ENCODE measurements at regions not wholly inside any gene's neighbourhood (a gene's known extent, or its start where the extent isn't known, plus 50 kb on each side); places are given as distances from the start of the nearest gene placed in this dataset.
A peak's percentile ranks its signal among the peaks of the same experiment; 100 is the strongest.

DNA sequence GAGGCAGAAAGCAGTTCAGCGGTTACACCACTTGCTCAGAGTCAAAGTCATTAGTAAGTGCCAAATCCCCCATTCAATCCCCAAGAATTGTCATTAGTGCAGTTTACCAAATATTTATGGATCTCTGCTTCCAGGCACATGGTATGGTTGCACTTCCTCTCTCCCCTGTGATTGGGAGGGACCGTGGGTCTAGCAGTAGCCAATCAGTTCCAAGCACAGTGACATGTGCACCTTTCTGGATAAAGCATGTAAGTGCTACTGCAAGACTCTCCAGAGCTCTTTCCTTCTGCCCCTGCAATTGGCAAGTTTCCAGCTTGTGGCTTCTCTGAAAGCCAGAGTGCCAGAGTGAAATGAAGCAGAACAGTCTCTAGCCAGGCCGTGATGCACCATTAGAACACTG, 85.3 kb upstream of the FLRT2 start:
- intact Hi-C loops (cut with DNase I): no loop called here
- DNase-seq (no peak), ATAC-seq (peak; percentile 44 to 48)

DNA sequence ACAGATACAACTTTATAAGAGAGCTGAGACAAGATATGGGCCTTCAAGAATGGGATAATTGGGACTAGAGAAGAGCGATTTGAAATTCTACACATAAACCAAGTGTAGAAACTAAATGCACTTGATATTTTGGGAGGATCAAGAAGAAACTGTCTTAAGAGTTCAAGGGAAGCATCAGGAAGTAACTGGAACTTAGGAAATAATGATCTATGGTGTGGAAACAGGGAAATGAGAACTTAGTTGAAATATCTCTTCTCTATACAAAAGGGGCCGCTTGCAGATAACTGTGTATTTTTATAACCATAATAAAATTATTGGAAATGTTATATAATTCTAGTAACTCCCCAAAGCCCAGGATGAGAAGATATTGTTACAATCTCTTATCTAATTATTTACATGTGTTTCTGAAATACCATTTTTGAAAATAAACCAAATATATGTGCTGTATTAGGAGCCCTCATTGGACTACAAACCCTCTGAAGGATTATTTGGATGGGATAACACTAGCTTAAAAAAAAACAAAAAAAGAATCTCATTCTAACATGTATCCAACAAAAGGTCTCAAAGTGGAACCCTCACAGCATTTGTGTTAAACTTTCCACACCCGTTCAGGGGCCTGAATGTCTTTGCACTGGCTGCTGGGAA, 84.7 kb upstream of the FLRT2 start:
- DNase-seq (no peak), ATAC-seq (no peak)
- intact Hi-C loops (cut with DNase I): no loop called here

DNA sequence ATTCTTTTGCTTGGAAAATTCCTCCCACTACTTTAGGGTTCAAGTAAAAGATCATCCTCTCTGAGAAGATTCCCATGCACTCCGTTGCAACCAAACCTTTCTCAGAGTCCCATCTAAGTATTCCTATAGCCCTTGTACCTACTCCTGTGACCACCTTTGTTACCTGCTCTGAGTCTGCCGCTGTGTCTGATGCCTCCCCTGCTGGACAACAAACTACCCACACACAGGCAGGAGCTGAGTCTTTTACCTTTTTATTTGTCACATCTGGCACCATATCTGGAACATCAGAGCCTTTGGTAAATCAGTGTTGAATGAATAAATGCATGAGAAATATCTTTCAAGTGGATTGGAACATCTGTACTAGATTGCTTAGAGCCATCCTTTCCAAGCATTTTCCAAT, 82.1 kb upstream of the FLRT2 start:
- intact Hi-C loops (cut with DNase I): no loop called here
- DNase-seq (no peak), ATAC-seq (no peak)

DNA sequence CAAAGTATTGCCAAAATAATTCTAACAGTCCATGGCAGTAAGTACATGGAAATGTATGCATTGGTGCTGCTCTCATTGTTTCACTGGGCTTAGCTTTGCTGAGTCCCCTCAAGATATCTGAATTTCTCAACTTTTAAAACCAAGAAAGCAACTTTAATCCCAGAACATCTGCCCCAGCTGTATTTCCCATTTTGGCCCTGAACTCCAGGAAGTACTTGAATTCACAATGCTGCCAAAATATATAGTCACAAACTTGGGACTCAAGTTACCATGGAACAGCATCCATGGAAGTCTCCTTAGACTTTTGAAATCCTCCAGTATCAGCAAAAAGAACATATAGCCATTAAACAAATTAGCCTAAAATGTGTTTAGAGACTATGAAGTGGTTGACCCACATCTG, 78.5 kb upstream of the FLRT2 start:
- ATAC-seq (no peak), DNase-seq (no peak)
- intact Hi-C loops (cut with DNase I): no loop called here

DNA sequence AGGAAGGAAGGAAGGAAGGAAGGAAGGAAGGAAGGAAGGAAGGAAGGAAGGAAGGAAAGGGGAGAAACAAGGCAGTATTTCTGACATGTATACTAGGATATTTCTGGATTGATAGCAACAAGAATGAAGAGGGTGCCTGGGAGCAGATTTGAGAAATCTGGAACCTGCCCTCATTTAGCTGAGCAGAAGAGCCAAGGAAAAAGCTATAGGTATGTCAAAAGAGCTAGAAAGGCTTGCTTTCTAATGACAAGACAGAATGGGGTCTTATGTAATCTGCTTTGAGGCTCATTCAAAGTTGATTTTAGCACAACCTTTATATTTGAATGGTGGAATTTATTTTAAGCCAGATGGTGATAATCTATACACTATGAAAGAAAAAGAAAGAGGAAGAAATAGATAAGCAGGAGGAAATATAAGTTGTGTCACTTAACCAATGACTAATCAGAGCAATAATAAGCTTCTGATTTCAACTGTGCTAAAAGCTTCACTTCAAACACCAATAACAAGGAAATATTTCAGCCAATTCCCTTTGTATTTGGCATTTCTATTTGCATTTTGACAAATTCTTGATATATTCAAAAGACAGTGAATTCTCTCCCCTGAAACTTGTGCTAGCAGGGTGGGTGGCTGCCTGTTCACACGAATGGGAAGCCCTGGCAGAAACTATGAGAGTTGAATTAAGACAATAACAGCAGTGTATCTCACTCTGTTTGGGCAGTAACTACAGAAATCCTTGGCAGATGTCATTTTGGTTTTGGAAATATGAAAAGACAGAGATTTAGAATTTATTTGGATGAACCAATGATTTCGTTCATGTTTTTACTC, 76.3 kb upstream of the FLRT2 start:
- intact Hi-C loops (cut with DNase I): no loop called here
- ATAC-seq: no peak
- no peak for DNase-seq

DNA sequence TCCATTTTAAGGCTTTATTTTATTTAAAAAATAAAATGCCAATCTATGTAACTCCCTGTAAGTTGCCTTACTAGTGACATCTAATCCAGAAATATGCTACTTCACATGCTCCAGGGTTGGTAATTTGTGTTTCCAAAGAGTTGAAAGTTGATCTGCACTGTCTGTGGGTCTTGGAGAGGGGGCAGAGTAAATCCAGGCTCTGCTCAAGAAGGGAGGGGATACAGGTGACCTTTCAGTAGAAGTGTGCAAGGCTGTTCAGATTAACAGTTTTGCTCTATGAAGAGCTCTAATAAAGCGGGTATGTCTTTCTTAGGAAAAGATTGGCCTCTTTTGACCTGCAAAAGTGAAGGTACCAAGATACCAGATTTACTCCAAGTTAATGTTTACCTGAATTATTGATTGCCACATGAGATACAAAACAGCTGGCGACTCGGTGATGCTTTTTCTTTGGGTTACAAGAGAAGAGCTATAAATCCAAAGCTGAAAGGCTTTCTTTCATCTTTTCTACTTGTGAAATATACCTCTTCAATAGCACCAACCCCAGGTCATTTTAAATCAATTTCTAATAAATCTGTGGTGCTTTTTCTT, 75.6 kb upstream of the FLRT2 start:
- intact Hi-C loops (cut with DNase I): no loop called here
- ATAC-seq: no peak
- DNase-seq: no peak

DNA sequence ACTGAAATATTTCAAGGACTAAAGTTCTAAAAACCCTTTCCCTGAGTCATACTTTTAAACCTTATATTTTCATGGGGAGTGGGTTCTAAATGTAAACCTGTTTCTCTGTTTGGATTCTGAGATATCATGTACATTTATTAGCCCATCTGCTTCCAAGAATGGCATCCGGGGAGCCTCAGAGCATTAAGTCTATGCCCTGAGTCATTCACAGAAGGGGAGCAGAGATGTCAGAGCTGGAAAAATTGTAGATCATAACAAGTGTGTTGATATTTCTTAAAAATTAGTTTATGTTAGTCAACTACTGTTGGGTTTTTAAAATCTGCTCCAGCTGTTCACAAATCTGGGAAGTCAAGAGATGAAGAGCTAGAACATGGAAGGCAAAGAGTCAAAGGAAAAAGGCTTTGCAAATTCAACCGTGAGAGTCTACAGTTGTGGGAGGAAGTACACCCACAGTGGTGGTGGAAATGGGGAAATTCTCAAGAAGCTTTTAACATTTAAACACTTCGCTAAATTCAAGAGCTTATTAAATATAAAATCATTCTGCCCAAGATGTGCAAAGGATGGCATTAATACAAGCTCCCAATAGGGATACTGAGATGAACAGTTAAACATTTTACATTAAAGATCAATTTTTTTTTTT, 70.5 kb upstream of the FLRT2 start:
- ATAC-seq: no peak
- no peak for DNase-seq
- intact Hi-C loops (cut with DNase I): no loop called here

DNA sequence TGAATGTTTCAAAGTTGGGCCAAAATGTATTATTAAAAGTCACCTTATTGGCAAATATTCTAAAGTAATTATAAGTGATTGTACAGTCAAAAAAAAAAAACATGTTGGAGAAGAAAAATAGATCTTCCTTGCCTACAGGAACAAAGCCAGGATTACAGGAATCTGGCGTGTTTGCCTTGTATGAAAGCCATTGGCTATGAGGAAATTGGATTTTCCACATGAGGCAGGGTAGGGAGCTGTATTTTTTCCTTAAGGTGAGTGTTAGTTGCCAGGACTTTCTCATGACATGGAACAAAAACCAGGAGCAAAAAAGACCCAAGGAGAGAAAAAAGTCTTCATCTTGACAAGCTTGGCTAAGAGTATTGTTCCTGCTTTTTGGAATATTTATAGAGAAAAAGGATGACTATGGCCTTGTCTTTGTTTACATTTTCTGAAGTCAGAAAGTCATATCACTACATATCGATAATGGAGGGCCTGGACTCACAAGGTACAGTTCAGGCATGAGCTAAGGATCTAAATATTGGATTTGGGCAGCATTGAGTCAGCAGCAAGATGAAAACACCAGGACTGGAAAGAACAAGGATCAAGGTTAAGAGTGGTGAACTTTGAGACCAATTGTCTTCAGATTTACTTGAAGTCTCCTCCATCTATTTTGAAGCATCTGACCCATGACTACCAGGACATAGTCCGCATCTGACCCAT, 68.4 kb upstream of the FLRT2 start:
- DNase-seq (no peak), ATAC-seq (no peak)
- intact Hi-C loops (cut with DNase I): no loop called here

DNA sequence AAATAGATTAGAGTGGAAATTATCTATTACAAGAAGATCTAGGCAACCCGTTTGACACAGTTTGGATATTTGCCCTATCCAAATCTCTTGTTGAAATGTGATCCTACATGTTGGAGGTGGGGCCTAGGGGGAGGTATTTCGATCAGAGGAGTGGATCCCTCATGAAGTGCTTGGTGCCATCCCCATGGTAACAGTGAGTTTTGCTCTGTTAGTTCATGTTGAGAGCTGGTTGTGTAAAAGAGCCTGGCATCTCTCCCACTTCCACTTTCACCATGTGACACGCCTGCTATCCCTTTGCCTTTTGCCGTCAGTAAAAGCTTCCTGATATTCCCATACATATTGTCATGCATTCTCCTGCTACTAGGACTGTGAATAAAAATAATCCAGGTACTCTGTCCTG, 66.4 kb upstream of the FLRT2 start:
- DNase-seq: no peak
- peak in 1 of 2 donors; percentile 59 for ATAC-seq
- intact Hi-C loops (cut with DNase I): no loop called here

DNA sequence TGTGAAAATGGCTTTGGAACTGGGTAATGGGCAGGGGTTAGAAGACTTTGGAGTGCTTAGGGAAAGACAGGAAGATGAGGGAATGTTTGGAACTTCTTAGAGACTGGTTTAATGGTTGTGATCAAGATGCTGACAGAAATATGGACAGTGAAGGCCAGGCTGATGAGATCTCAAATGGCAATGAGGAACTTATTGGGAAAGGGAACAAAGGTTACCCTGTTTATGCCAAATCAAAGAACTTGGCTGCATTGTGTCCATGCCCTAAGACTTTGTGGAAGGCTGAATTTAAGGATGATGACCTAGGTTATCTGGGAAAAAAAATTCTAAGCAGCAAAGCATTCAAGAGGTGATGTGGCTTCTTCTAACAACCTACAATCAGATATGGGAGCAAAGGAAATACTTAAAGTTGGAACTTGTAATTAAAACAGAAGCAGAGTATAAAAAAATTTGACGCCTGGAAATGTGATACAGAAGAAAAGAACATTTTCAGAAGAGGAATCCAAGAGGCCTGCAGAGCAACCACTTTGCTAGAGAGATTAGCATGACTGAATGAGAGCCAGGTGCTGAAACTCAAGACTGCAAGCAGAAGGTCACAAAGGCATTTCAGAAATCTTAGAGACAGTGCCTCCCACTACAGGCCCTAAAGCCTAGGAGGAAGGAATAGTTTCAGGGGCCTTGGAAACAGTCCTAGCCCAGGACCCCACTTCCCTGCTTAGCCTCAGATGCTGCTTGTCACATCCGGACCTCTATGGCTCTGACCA, 65.6 kb upstream of the FLRT2 start:
- intact Hi-C loops (cut with DNase I): no loop called here
- DNase-seq: no peak
- no peak for ATAC-seq

DNA sequence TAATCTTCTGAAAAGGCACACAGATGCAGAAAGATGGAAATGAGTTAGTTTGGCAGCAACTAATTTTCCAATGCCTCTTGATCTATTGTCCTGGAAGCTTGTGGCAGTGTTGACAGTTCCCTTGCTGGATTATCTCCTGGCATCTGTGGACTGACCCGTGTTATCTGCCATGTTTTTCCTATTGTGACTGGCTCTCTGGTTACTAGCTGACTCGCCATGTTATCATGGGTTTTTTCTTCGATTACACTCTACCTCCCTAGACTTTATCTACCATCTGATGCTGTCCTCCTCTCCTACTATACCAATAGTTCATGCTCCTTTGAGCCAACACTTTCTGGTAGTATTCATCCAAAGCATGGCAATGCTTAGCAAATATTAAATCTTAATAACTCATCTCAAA, 63.3 kb upstream of the FLRT2 start:
- DNase-seq (no peak), ATAC-seq (no peak)
- intact Hi-C loops (cut with DNase I): no loop called here

DNA sequence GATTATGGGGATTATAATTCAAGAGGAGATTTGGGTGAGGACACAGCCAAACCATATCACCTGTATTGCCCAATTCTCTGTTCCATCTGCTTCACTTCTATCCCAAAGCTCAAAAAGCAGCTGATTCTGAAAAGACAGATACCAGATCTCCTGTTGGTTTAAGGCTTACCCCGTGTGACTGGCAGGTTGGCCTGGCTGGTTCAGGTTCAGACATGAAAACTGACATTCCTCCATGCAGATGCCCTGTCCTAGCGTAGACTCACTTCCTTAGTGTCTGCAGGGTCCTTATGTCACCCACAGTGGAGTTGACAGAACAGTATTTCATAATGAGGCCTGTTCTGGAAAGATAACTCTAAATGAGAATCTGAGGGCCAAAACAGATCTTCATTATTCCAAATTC, 61.1 kb upstream of the FLRT2 start:
- intact Hi-C loops (cut with DNase I): no loop called here
- no peak for ATAC-seq
- DNase-seq: no peak

DNA sequence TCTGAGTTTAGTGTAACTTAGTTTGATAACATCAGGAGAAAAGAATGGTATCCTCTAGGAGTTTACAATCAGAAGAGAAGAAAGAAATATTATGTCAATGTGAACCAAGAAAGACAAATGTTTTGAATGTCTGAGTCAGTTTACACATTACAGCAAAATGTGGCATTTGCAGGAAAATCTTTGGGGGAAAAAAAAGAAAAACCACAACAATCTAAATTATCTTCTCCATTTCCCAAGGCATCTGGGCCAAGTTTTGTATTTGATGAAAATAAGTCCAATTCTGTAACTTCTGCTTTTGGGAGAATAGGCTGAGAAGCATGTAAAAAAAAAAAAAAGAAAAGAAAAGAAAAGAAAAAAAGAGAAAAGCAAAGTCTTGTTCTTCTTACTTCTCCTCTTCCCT, 58.8 kb upstream of the FLRT2 start:
- ATAC-seq (no peak), DNase-seq (no peak)
- intact Hi-C loops (cut with DNase I): no loop called here

DNA sequence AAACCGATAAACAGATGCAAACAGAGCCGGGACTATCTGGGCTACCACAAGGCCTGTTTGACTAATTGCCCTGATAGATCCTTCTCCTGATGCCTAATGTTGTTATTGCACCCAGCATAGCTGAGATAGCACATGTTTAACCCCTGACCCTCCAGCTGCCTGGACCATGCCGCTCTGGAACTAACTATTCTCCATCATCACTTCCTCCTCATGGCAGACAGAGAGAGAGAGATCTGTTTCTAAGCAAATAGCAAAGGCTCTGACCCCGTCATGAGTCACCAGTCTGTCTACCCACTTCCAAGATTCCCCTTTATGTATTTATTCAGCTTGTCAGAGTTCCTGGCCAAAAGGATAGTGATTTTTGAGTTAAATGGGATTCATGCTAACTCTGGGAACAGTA, 58.2 kb upstream of the FLRT2 start:
- ATAC-seq (peak; percentile 78 to 96), DNase-seq (peak; percentile 29)
- intact Hi-C loops (cut with DNase I): no loop called here

DNA sequence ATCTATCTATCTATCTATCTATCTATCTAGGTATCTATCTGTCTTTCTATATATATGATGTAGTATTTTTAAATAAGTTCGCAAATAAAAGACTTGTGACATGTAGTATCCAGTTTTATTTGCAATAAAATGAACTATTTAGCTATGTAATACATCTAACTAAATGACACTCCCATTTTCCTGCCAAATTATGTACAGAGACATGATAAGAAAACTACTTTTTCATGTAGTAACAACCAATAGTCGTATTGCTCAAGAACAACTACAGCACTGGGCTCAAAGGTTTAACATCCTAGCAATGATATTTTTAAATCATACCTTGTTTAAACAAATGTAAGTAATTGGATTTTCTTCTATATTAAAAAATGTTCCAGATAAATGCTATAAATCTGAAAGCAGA, 55.5 kb upstream of the FLRT2 start:
- no peak for ATAC-seq
- intact Hi-C loops (cut with DNase I): no loop called here
- no peak for DNase-seq

DNA sequence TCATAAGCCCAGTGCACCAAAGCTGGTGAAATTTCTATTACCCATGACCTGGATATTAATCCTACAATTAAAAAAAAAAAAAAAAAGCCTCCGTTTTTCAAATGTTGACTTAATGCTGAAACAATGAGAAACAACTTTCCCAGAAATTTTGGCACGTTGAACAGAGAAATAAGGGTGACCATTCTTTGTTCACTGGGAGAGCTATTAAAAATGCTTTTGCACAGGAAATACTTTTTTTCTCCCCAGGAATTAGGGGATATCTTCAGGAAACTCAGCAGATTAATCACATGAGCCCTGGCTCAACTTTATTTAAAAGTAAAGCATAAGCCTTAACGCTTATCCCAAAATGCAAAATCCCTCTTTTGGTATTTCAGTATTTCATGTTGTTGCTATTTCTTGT, 54.8 kb upstream of the FLRT2 start:
- ATAC-seq (peak in 1 of 2 donors; percentile 32), DNase-seq (no peak)
- intact Hi-C loops (cut with DNase I): no loop called here

DNA sequence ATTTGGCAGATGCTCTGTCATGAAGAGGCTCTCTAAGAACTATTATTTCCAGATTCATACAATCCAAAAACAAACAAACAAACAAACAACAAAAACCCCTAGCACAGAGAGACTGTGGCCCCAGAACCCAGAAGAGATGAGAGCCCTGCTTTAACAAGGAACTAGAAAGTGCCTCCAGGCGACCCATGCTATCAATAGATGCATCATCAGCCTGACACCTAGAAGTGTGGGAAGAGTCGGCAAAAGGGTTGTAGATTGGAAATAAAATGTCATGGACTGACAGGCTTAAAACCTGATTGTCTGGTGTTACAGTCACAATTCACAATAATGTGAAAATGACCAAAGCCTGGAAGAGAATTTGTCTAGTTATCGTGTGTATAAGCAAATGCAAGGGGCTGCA, 50.6 kb upstream of the FLRT2 start:
- intact Hi-C loops (cut with DNase I): no loop called here
- DNase-seq (no peak), ATAC-seq (no peak)

DNA sequence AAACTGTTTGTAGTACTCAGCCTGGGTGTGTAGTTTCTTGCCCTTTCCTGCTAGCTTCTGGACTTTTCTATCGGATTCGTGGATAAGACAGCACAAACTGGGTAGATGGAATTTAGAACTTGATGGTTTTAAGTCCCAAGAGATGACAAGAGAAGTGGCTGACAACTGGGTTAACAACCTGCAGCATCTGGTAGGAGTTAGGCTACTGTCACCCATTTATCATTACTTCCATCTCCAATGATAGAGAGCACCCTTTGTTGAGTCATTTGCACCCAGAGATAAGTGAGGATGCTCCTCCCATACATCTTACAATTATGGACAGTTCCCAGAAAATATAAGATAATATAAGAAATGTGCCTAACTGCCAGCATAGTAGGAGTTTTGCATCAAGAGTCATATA, 50.2 kb upstream of the FLRT2 start:
- intact Hi-C loops (cut with DNase I): no loop called here
- DNase-seq: no peak
- no peak for ATAC-seq

Data from left cardiac atrium (tissue), 4 donors.